Gastrocnemius medialis (tissue), 4 donors: ENCODE measurements at regions not wholly inside any gene's neighbourhood (a gene's known extent, or its start where the extent isn't known, plus 50 kb on each side); places are given as distances from the start of the nearest gene placed in this dataset.
"Not testable (repeated sequence)": the region's sequence is repeated elsewhere in the genome, so short reads cannot be mapped to it uniquely, and the experiment has no call there.

Source experiments
- ATAC-seq, 2 donors: fragments of 150-250 bp; one replicate each; pipeline ENCODE4 v1.9.1; 2016
- DNase-seq, 2 donors: peaks; one replicate each; pipeline ENCODE4 v3.0.0-alpha.2; 2019
- H3K27ac ChIP-seq, 4 donors: fragments of 200-600 bp; sonication (generic); 1 replicate in 1 of 4; 2 replicates in 3 of 4; pipeline ENCODE4 v1.5.1; 2016 to 2018; ENCODE audit warnings: mild to moderate bottlenecking in 2 of 4, moderate library complexity in 1 of 4
- H3K27me3 ChIP-seq, 3 donors: fragments of 200-600 bp; sonication (generic) in 2 of 3; 1 replicate in 1 of 3; 2 replicates in 2 of 3; pipeline versions ENCODE4 v1.5.1 to v1.6.0; 2016 to 2019; ENCODE audit warnings: mild to moderate bottlenecking in 1 of 3, moderate library complexity in 1 of 3
- H3K36me3 ChIP-seq, 2 donors: fragments of 200-600 bp; sonication (generic) in 1 of 2; one replicate each; pipeline ENCODE4 v1.5.1; 2017 to 2018
- H3K4me1 ChIP-seq, 2 donors: fragments of 200-600 bp; sonication (generic) in 1 of 2; one replicate each; pipeline ENCODE4 v1.5.1; 2016 to 2017; ENCODE audit warnings: mild to moderate bottlenecking in 2 of 2
- H3K4me3 ChIP-seq, 4 donors: fragments of 200-600 bp; sonication (generic) in 3 of 4; 1 replicate in 1 of 4; 2 replicates in 3 of 4; pipeline ENCODE4 v1.5.1; 2016 to 2019; ENCODE audit warnings: mild to moderate bottlenecking in 2 of 4
- H3K9me3 ChIP-seq, 3 donors: fragments of 200-600 bp; sonication (generic) in 2 of 3; 1 replicate in 1 of 3; 2 replicates in 2 of 3; pipeline ENCODE4 v1.5.1; 2016 to 2019
- POLR2A ChIP-seq, 2 donors: fragments of 450-650 bp; IDR thresholded peaks; one replicate each; pipeline ENCODE4 v1.6.1; 2017; ENCODE audit warnings: antibody characterized with exemption in 2 of 2, mild to moderate bottlenecking in 2 of 2, moderate library complexity in 2 of 2
- in situ Hi-C, 4 donors: fragments of 200-750 bp; cut with MboI; loops; one replicate each; pipeline versions ENCODE4 v1.15.0 to v1.8.0; 2017; ENCODE audit warnings: low sequenced_read_pairs in 4 of 4
- intact Hi-C: fragments of 100-400 bp; cut with DNase I; formaldehyde crosslinking; loops from one replicate; pipeline ENCODE4 v1.15.1; 2023; ENCODE audit warnings: low total_unique reads
- TF ChIP-seq, protein P1 (sequence below), 5 experiments: fragments of 450-650 bp in 3 of 5; fragments of 200-600 bp in 2 of 5; sonication (generic) in 2 of 5; IDR thresholded peaks in 4 of 5; conservative IDR thresholded peaks in 1 of 5; 1 replicate in 4 of 5; 2 replicates in 1 of 5; pipeline ENCODE4 v1.5.1; 2016 to 2019; ENCODE audit warnings: antibody characterized with exemption in 5 of 5, mild to moderate bottlenecking in 3 of 5, moderate library complexity in 3 of 5

DNA sequence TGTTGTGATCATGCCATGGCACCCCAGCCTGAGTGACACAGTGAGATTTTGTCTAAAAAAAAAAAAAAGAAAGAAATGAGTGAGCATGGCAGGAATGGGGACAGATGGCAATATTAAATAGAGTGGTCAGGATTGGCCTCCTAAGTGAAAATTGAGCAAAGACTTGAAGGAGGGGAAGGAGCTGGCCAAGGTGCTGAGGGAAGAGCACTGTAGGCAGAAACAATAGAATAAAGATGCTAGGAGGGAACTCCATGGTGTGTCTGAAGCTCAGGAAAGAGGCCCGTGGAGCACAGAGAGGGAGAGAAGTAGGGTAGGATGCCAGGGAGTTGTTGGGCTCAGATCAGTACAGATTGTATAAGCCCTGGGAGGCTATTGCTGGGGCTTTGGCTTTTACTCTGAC, 64.4 kb upstream of the PCAT7 start:
- no peak for DNase-seq
- Histone ChIP-seq H3K4me1 (no peaks in the 10 kb centered on the region), H3K36me3 (no peaks in the 10 kb centered on the region), H3K27ac (no peak overlapping the region), H3K9me3 (no peaks in the 10 kb centered on the region), H3K27me3 (no peaks in the 10 kb centered on the region), H3K4me3 (no peak overlapping the region)
- in situ Hi-C loops (no loop called here), intact Hi-C loops (no loop called here)
- ATAC-seq, result no peak
- TF ChIP-seq, protein P1, sequence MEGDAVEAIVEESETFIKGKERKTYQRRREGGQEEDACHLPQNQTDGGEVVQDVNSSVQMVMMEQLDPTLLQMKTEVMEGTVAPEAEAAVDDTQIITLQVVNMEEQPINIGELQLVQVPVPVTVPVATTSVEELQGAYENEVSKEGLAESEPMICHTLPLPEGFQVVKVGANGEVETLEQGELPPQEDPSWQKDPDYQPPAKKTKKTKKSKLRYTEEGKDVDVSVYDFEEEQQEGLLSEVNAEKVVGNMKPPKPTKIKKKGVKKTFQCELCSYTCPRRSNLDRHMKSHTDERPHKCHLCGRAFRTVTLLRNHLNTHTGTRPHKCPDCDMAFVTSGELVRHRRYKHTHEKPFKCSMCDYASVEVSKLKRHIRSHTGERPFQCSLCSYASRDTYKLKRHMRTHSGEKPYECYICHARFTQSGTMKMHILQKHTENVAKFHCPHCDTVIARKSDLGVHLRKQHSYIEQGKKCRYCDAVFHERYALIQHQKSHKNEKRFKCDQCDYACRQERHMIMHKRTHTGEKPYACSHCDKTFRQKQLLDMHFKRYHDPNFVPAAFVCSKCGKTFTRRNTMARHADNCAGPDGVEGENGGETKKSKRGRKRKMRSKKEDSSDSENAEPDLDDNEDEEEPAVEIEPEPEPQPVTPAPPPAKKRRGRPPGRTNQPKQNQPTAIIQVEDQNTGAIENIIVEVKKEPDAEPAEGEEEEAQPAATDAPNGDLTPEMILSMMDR (IDR thresholded peaks at IDR 0.05 in 4 of 5, conservative IDR thresholded peaks at IDR 0.05 in 1 of 5), result no peak

DNA sequence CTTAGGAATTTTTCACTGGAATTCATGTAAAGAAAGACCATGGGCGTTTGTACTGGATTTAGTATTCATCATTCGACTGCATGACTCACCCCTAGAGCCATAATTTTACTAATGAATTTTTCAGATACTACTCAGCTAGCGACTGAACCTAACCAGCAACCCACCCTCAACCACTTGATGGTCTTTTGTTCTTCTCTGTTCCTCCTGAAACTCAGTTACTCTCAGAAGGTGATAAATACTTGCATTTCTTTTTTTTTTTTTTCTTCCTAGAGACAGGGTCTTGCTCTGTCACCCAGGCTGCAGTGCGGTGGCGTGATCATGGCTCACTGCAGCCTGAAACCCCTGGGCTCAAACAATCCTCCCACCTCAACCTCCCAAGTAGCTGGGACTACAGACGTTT, 62.8 kb upstream of the PCAT7 start:
- H3K9me3 ChIP-seq, H3K36me3 ChIP-seq, DNase-seq, ATAC-seq, H3K4me3 ChIP-seq, H3K27ac ChIP-seq, H3K27me3 ChIP-seq, intact Hi-C loops, H3K4me1 ChIP-seq, in situ Hi-C loops: not testable (repeated sequence)

DNA sequence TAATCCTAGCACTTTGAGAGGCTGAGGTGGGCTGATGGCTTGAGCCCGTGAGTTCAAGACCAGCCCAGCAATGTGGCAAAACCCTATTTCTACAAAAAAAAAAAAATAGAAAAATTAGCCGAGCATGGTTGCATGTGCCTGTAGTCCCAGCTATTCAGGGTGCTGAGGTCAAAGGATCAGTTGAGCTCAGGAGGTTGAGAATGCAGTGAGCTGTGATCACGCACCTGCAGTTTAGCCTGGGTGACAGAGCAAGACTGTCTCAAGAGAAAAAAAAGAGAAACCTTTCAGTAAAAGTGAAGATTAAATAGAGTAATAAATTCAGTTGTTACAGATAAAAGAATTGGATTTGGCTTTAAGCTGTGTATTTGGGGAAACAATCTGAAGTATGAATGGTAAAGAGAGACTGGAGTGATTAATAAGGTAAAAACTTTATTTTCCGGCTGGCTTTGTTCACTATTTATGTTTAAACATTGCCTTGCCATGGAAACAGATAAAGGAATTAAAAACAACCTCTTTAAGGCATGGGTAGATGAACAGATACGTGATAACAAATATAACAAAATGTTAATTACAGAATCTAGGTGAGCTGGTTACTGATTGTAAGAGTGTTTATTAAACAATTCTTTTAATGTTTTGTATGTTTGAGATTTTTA, 56.0 kb upstream of the PCAT7 start:
- TF ChIP-seq, protein P1 (IDR thresholded peaks at IDR 0.05 in 4 of 5, conservative IDR thresholded peaks at IDR 0.05 in 1 of 5), result no peak
- TF ChIP-seq POLR2A (IDR thresholded peaks at IDR 0.05), result no peak
- H3K4me3 ChIP-seq, result no peak overlapping the region
- in situ Hi-C loops, result no loop called here

DNA sequence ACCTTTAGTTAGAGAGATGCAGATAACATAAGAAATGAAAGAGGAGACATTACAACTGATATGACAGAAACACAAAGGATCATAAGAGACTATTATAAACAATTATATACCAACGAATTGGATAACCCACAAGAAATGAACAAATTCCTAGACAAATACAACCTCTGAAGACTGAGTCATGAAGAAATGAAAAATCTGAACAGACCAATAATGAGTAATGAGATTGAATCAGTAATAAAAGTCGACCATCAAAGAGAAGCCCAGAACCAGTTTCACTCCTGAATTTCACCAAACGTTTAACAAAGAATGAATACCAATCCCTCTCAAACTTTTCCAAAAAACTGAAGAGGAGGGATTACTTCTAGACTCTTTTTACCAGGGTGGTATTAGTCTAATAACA, 50.5 kb upstream of the PCAT7 start:
- TF ChIP-seq POLR2A (IDR thresholded peaks at IDR 0.05), result no peak
- TF ChIP-seq, protein P1 (IDR thresholded peaks at IDR 0.05 in 4 of 5, conservative IDR thresholded peaks at IDR 0.05 in 1 of 5), result no peak
- ATAC-seq (no peak), DNase-seq (no peak)
- Histone ChIP-seq H3K27me3 (no peaks in the 10 kb centered on the region), H3K4me3 (no peak overlapping the region), H3K4me1 (no peaks in the 10 kb centered on the region), H3K9me3 (no peaks in the 10 kb centered on the region), H3K36me3 (no peaks in the 10 kb centered on the region), H3K27ac (no peak overlapping the region)
- intact Hi-C loops (no loop called here), in situ Hi-C loops (no loop called here)

More for the DNA sequence above, 56.0 kb upstream of the PCAT7 start:
- Histone ChIP-seq H3K4me1 (no peaks in the 10 kb centered on the region), H3K9me3 (no peaks in the 10 kb centered on the region), H3K36me3 (no peaks in the 10 kb centered on the region), H3K27me3 (no peaks in the 10 kb centered on the region), H3K27ac (no peak overlapping the region)
- intact Hi-C loops, result no loop called here
- DNase-seq, result no peak
- ATAC-seq, result no peak
